CMK (cell line): ENCODE measurements at regions not wholly inside any gene's neighbourhood (a gene's known extent, or its start where the extent isn't known, plus 50 kb on each side); places are given as distances from the start of the nearest gene placed in this dataset.

Experiments used
- DNase-seq: peaks from one replicate; pipeline ENCODE4 v3.0.0-alpha.2; 2010; ENCODE audit warnings: low read depth

DNA sequence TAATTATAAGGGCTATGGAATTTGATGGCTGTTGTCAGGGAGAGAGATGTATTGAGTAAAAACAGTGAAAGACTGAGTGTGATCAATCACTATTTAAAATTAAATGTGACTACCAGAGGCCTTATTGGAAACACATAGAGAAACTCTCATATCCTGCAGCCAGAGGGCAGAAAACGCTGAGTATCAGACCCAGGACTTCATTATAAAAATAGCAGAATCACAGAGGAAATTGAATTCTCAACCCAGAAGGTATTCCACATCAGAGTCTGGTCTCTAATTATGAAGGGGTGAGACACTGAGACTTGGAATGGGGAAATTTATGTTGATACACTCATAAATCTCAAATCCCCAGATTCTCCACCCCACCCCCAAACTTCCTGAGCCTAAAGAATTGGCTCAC, 69.5 kb upstream of the IL6 start:
- DNase-seq = no peak

DNA sequence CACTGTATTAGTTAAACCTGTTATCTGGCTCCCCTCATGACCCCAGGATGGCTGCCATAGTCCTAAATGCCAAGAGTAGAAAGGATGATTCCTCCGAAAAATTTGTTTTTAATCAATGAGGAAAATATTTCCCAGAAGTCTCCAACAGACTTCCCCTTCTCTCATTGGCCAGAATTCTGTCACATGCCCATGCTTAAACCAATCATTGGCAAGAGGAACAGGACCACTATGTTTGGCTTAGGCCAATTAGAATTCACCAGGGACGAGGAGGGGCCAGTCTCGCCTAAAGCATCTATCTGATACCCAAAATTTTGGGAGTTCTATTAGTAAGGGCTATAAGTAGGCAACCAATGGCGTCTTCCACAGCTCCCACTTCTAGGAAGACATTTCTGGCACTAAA, 71.2 kb upstream of the IL6 start:
- no peak for DNase-seq

DNA sequence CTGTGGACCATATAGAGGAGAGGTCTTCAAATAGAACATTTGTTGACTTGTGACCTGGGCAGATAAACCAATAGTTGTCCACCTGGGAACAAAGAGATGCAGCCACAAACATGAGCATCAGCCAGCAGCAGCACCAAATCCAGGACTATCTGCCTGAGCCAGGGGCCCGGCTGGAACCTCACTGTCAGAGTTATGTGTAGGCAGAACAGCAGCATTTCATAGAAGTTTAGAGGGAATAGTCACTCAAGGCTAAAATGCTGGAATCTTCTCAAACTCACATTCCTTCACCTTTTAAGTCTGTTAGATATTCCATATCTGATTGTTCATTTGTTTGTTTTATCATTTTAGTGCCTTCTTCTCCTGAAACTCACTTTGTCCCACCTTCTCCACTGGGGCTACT, 72.2 kb upstream of the IL6 start:
- no peak for DNase-seq

DNA sequence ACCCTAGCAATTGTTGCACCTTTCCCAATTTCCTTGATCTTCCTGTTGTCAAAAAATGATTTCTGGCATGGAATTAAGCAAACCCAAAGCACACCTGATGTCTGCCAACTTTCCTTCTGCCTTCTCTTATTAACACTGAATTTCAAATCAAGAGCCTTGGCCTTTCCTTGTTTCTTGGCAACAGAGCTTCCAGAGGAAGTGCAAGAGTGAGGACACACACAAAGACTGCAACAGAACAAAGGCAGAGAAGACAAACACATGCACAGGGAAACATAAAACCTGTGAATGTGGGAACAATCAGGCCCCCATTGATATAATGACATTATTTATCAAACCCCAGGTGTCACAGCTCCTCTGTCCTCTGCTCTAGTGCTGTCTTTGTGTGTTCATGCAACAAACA, 73.0 kb upstream of the IL6 start:
- DNase-seq = no peak

DNA sequence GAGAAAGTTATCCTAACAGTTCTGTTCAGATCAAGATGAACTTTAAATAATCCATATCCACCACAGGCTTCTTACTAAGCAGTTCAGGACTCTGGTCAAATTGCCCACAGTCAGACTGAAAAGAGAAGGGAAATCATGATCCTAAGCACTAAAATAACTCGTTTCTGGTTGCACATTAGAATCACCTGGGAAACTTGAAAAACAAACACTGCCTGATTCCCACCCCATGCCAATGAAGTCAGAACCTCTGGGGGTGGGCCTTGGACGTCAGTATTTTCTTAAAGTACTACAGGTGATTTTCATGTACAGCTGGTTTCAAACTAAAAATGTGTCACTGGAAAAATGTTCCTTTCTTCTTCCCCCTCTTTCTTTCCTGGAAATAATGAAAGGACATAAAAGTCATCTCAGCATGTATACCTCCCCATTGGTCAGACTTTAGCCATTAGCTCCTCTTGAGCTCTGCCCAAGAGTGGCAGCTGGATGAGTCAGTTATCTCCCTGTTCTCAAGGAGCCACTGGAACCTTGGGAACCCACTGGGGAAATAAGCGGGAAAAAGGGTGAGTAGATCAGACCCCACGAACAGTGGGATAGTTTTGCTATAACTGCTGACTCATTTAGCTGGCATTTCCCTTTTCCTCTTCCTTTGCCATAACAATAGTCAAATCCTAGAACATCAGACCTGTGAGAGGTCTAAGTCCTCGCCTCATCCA, 75.3 kb upstream of the IL6 start:
- DNase-seq = no peak

DNA sequence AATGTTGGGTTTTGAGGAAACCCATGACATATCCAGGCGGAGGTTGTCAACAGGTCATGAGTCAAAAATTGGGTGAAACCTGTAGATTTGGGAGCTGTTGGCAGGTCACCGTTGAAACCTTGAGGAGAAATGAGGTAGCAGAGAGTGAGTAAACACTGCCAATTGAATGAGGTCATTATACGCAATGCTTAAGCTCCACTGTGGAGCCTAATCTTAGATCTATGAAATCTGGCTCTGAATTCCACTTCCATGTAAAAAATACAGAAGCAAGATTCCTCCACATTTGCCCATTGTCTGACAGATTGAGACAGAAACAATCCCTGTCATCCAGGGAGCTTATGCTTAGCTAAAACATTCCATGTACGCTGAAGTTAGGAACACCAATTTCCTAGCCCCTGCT, 76.0 kb upstream of the IL6 start:
- no peak for DNase-seq

DNA sequence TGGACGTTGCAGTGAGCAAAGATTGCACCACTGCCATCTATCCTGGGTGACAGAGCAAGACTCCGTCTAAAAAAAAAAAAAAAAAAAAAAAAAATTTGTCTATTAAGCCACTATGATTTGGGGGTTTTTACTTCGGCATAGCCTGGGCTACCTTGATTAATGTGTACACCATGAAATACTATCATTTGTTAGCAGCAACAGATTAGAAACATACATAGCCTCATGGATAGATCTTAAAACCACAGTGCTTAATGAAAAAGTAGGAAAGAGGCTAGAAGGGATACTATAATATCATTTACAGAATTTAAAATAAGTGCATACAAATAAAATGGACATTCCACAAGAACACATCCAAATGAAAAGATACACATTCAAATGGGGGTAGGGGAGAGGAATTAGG, 77.3 kb upstream of the IL6 start:
- no peak for DNase-seq

DNA sequence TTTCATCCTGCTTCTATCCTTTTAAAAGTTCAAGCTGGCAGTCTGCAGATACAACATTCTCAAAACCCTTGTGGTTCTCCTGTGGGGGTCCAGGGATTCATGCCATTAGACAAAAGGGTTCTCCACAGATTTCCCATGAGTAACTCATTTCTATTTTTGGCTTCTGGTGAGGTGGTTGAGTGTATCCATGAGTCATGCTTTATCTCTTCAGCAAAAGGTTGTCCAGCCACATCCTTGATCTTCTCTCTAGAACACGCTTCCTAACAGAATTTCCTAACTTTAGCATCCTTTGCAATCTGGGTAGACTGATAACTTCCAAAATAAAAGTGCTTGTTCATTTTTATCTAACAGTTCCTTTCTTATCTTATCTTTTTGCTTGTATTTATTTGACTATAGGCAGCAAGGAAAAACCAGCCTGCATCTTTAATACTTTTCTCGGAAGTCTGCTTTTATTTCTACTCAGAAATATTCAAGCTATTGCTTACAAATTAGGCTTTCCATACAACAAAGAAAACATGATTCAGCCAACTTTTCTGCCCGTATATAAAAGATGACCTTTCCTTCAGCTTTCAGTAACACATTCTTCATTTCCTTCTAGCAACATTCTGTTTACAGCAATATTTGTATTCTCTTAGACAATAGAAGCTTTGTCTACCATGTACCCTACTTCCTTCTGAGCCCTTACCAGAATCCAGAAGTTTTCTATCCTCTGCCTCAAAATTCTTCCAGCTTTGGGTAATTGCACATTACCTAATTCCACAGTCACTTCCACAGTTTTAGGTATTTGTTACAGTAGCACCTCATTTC, 79.3 kb upstream of the IL6 start:
- peak; percentile 61 for DNase-seq

DNA sequence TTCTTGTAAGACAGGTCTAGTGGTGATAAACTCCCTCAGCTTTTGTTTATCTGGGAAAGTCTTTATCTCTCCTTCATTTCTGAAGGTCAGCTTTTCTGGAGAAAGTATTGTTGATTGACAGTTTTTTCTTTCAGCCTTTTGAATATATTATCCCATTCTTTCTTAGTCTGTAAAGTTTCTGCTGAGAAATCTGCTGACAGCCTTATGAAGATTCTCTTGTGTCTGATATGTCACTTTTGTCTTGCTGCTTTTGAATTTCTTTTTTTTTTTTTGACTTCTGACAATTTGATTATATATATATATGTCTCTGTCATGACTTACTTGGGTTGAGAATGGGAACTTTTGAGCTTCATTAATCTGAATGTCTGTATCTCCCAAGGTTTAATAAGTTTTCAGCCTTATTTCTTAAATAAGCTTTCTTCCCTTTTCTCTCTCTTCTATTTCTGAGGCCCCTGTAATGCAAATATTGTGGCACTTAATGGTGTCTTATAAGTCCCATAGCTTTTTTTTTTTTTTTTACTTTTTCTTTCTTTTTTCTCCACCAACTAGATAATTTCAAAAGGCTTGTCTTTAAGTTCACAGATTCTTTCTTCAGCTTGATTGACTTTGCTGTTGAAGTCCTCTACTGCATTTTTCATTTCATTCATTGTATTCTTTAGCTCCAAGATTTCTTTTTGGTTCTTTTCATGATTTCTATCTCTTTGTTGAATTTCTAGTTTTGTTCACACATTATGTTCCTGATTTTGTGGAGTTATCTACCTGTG, 81.4 kb upstream of the IL6 start:
- no peak for DNase-seq

DNA sequence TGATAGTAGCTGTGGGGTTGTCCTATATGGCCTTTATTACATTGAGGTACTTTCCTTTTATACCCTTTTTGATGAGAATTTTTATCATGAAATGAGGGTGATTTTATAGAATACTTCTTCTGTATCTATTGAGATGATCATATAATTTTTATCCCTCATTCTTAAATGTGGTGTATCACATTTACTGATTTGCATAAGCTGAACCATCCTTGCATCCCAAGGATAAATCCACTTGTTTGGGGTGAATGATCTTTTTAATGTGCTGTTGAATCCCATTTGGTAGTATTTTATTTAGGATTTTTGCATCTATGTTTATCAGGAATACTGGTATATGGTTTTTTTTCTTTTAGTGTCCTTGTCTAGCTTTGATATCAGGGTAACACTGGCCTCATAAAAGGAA, 84.5 kb upstream of the IL6 start:
- no peak for DNase-seq

DNA sequence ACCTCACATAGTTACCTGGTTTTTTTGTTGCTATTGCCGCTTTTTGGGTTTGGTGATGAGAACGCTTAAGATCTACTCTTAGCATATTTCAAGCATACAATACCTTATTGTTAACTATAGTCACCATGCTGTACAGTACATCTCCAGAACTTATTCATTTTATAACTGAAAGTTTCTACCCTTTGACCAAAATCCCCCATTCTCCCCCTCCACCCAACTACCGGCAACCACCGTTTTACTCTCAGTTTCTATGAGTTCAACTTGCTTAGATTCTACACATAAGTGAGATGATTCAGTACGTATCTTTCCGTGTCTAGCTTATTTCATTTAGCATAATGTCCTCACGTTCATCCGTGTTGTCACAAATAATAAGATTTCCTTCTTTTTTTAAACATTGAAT, 86.7 kb upstream of the IL6 start:
- no peak for DNase-seq

DNA sequence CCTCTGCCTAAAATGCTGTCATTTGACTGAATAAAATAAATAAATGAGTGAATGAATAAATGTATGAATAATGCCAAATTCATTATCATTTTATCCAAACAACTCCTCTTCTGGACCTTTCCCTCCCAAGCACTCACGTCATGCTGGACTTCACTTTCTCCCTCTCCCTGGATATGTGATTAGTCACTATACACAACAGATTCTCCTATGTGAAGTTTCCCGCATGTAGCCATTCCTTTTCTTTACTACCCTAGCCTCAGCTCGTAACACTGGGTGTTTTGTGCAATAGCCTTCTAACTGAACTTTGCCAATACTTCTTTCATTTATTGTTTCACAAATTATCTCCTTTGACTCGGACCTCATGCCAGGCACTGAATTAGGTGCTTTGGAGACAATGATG, 87.6 kb upstream of the IL6 start:
- no peak for DNase-seq

DNA sequence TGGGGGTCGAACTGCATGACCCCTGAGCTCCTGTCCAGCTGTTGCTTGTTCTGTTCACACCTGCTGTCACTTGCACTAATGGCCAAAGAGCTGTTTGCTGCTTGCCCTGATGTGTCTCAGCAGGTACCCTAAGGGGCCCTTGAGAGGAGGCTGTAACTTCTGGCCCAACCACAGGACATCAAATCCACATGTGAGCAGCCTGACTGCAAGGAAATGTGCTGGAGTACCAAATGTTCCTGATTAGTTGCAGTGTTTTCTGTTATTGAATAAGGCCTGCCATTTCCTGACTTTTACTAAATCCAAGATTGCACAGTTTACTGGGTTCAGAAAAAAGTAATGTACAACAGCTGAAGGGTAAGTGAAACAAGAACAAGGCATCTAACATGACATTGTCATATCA, 91.7 kb upstream of the IL6 start:
- DNase-seq = no peak

DNA sequence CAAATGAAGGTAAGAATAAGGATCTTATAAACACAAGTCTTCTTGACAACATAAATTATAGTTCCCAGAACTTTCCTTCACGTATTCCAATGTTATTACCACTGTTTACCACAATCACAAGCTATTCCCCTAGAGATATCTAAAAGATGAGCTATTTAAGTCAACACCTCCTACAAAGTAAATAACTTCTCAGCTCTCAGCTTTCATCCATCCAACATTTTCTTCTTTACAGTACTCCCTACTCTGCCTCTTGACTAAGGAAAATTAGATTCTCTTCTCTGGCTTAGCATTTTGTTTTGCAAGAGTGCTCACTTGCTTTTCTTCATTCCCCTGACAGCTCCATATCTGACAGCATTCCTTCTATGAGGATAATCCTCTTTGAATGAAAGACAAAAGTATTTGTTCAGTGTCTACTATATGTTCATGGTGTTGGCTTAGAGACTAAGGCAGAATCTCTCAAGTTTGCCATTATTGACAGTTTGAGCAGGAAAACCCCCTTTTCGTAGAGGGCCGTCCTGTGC, 93.0 kb upstream of the IL6 start:
- no peak for DNase-seq

DNA sequence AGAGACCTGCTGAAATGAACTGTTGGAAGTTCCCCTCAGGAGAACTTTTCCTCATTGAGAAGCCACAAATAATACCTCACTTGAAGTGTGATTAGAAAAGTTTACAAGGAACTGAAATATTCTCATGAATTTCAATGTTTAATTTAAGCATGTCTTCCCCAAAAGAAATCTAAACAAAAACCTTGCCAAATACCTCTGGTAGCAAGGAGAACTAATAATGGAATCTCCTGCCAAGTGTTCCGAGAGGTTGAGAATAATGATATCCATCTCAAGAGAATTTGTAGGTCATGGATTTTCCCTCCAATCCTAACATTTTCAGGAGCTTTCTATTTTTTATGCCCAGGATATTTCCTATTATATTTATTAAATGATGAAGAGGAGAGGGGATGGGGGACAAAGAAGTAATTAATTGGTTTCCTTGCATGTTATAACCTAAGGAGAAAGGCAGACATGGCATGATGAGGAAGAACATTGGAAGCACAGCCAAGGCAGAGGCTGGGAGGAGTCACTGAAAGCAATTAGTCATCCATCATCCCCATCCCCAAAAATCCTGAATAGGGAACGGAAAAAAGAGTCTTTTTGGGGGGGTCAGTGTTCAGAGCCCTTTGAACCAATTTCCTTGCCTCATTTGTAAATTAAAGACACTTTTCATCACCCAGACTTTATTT, 93.6 kb upstream of the IL6 start:
- DNase-seq = no peak

DNA sequence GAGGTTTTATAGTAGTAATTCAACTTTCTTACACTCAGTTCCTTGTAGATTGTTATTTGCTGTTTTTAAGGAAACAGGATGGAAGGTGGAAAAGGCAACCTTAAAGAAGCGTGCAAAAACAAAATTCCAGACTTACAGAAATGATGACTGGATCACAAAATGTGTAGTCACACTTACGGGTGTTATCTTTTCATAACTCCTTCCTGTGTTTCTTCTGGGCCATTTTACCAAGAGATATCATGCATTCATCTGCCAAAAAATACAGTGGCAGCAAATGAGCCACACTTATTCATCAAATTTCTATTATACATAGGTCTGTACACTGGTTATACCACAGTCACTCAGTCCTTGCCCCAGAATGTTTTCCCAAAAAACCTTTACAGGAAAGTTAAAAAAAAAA, 94.3 kb upstream of the IL6 start:
- DNase-seq = no peak

DNA sequence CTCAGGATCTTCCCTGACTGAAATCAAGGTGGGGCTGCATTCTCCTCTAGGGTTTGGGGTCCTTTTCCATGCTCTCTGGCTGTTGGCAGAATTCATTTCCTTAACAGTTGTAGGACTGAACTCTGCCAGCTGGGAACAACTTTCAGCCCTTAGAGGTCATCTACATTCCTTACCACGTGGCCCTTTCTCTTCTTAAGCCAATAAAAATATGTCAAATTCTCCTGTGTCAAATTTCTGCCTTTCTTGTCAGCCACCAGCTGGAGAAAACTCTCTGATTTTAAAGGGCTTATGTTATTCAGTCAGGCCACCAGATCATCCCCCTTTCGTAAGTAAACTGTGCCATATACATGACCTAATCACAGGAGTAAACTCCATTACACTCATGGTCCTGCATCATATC, 95.3 kb upstream of the IL6 start:
- DNase-seq = no peak

DNA sequence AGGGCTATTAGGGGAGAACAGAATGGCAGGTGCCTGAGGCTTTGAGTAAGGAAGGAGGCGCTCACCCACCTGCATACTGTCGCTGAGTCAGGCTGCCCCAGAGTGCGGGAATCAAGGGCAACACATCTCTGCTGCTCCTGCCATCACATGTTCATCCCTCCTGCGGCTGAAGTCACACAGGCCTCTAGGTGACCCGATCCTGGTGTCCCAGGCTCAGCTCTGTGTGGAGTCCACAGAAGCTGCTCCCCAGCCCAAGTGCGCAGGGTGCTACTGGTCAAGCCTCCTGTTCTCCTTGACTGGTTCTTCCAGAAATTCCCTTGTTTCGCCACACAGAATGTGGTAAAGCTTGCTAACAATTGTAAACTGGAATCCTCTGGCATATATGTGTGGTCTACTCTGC, 96.9 kb upstream of the IL6 start:
- no peak for DNase-seq

DNA sequence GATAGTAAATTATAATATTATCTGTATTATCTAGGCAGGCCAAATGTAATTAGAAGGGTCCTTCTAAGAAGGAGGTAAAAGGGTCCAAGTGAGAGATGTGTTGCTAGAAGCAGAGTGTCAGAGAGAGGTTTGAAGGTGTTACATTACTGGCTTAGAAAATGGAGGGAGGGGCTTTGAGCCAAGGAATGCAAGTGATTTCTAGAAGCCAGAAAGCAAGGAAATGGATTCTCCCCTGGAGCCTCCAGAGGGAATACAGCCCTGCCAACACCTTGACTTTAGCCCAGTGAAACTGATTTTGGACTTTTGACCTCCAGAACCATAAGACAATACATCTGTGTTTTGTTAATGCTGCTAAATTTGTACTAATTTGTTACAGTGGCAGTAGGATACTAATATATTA, 97.9 kb upstream of the IL6 start:
- DNase-seq = no peak

DNA sequence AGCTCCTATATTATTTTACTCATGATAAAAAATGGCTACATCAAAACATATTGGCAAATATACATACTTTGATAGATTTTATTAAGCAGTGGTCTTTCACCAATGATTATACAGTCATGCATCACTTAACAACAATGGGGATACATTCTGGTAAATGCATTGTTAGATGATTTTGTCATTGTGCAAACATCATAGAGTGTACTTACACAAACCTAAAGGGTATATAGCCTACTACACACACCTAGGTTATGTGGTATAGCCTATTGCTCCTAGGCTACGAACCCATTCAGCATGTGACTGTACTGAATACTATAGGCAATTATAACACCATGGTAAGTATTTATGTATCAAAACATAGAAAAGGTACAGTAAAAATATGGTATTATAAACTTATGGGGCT, 98.9 kb upstream of the IL6 start:
- DNase-seq = no peak

DNA sequence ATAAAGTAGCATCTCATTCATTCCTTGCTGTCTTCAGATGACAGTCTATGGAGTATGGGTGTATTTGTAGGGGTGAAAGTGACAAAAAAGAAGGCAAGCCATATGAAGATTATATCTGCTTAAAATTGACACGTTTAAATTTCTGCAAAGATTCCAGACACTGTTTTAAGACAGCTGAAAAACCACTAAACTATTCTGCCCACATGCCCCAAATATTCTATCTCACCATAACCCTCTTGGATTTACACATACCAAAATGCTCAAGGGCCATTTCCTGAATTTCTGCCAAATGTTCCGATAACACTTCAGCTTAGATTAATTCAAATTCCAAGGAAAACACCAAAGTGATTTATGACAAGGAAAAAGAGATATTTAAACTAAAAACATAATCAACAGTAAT, 99.9 kb upstream of the IL6 start:
- no peak for DNase-seq

DNA sequence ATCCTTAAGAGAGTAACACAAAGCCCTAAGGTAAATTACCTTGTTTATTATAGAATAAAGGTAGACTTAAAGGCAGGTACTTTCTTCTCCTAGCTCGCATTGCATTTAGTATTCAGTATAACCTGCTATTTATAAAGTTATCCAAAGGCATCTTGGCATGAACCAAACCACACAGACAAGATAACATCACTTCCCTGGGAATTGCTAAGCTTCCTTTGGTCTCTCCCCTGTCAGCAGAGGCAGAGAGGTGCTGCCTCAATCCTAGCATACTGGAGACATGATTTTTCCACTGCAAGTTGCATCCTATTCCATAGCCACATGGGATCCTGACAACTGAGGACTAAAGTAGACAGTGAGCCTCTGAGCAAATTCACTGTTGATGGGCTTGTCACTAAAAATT, 101.7 kb upstream of the IL6 start:
- DNase-seq = no peak
